SK-N-MC (cell line): ENCODE measurements at regions not wholly inside any gene's neighbourhood (a gene's known extent, or its start where the extent isn't known, plus 50 kb on each side); places are given as distances from the start of the nearest gene placed in this dataset.

Experiments used
- EZH2 ChIP-seq: fragments of 200-600 bp; sonication (generic); IDR thresholded peaks from one replicate; pipeline ENCODE4 v1.6.1; 2017; ENCODE audit warnings: antibody characterized with exemption
- FOXP2 ChIP-seq: optimal IDR thresholded peaks from 2 replicates; pipeline ENCODE3; 2011; ENCODE audit warnings: mild to moderate bottlenecking, moderate library complexity; ENCODE audit not compliant: insufficient read depth; ENCODE audit errors: extremely low read length, control extremely low read depth
- POLR2AphosphoS5 ChIP-seq: IDR thresholded peaks from 2 replicates; pipeline ENCODE4 v1.6.1; 2012; ENCODE audit warnings: mild to moderate bottlenecking, low read depth, low read length, borderline replicate concordance

- no peak for TF ChIP-seq EZH2
- no peak for TF ChIP-seq POLR2AphosphoS5
- no peak for TF ChIP-seq FOXP2
These were observed 246.0 kb upstream of the CXCR4 start for GRCh38 chr2:136363900-136364299.
